Limb (tissue), 2 donors: ENCODE measurements at regions not wholly inside any gene's neighbourhood (a gene's known extent, or its start where the extent isn't known, plus 50 kb on each side); places are given as distances from the start of the nearest gene placed in this dataset.
"Not testable (repeated sequence)": the region's sequence is repeated elsewhere in the genome, so short reads cannot be mapped to it uniquely, and the experiment has no call there.

Source experiments
- DNase-seq, 2 donors: peaks; one replicate each; pipeline ENCODE4 v3.0.0-alpha.2; 2016; ENCODE audit errors: extremely low spot score in 2 of 2

- DNase-seq, result no peak
Measured at GRCh38 chr14:89699071-89699470, 255.5 kb downstream of the EFCAB11 start.

GRCh38 chr14:89697281-89698060 lies 257.1 kb downstream of the EFCAB11 start:
- no peak for DNase-seq

GRCh38 chr14:89695846-89696245 lies 258.7 kb downstream of the EFCAB11 start:
- DNase-seq, result no peak

GRCh38 chr14:89690139-89690538 lies 264.4 kb downstream of the EFCAB11 start:
- DNase-seq, result no peak

GRCh38 chr14:89689711-89690110 lies 264.8 kb downstream of the EFCAB11 start:
- DNase-seq, result not testable (repeated sequence)

- no peak for DNase-seq
Measured at GRCh38 chr14:89688507-89689211, 265.9 kb downstream of the EFCAB11 start.

- DNase-seq, result not testable (repeated sequence)
Measured at GRCh38 chr14:89687129-89687528, 267.4 kb downstream of the EFCAB11 start.

- DNase-seq, result no peak
Measured at GRCh38 chr14:89684139-89684538, 267.1 kb upstream of the FOXN3 start.

GRCh38 chr14:89681086-89682018 lies 264.3 kb upstream of the FOXN3 start:
- DNase-seq, result no peak

GRCh38 chr14:89680156-89680555 lies 263.1 kb upstream of the FOXN3 start:
- DNase-seq, result no peak

GRCh38 chr14:89678768-89679167 lies 261.7 kb upstream of the FOXN3 start:
- no peak for DNase-seq

- DNase-seq, result no peak
Measured at GRCh38 chr14:89675590-89675989, 258.6 kb upstream of the FOXN3 start.

- peak in 1 of 2 donors; percentile 23 for DNase-seq
Measured at GRCh38 chr14:89674936-89675335, 257.9 kb upstream of the FOXN3 start.

GRCh38 chr14:89674240-89674639 lies 257.2 kb upstream of the FOXN3 start:
- DNase-seq, result no peak

- DNase-seq, result no peak
Measured at GRCh38 chr14:89673512-89674225, 256.6 kb upstream of the FOXN3 start.

GRCh38 chr14:89672636-89673511 lies 255.8 kb upstream of the FOXN3 start:
- DNase-seq, result peak in 1 of 2 donors; percentile 46

GRCh38 chr14:89669193-89669592 lies 252.2 kb upstream of the FOXN3 start:
- no peak for DNase-seq

GRCh38 chr14:89667983-89668382 lies 250.9 kb upstream of the FOXN3 start:
- DNase-seq, result no peak

- not testable (repeated sequence) for DNase-seq
Measured at GRCh38 chr14:89665300-89666081, 248.5 kb upstream of the FOXN3 start.
